CD14-positive monocyte (primary cell): ENCODE measurements at regions not wholly inside any gene's neighbourhood (a gene's known extent, or its start where the extent isn't known, plus 50 kb on each side); places are given as distances from the start of the nearest gene placed in this dataset.

Source experiments
- DNase-seq, 3 donors: peaks; one replicate each; pipeline ENCODE4 v3.0.0-alpha.2; 2011 to 2022
- H2AFZ ChIP-seq: 2 replicates; pipeline ENCODE4 v1.6.0; 2012; ENCODE audit warnings: mild to moderate bottlenecking, low read depth, low read length, inconsistent platforms; ENCODE audit not compliant: insufficient read depth, poor library complexity, severe bottlenecking
- H3K27ac ChIP-seq, 2 donors: 1 replicate in 1 of 2; 2 replicates in 1 of 2; pipeline ENCODE4 v1.5.1; 2012 to 2013; ENCODE audit warnings: low read length in 2 of 2, control low read depth in 1 of 2, inconsistent platforms in 1 of 2, low read depth in 1 of 2, mild to moderate bottlenecking in 1 of 2
- H3K27me3 ChIP-seq, 2 donors: one replicate each; pipeline versions ENCODE4 v1.6.0 to v1.6.1; 2011 to 2013; ENCODE audit warnings: low read length in 2 of 2; ENCODE audit not compliant: control insufficient read depth in 2 of 2, insufficient read depth in 2 of 2
- H3K36me3 ChIP-seq, 2 donors: replicated peaks in 1 of 2; 1 replicate in 1 of 2; 2 replicates in 1 of 2; pipeline versions ENCODE4 v1.5.1 to v1.6.1; 2012 to 2013; ENCODE audit warnings: low read length in 2 of 2, control low read depth in 1 of 2, inconsistent platforms in 1 of 2, mild to moderate bottlenecking in 1 of 2; ENCODE audit not compliant: insufficient read depth in 2 of 2, control insufficient read depth in 1 of 2
- H3K4me1 ChIP-seq, 2 donors: 1 replicate in 1 of 2; 2 replicates in 1 of 2; pipeline versions ENCODE4 v1.5.1 to v1.6.1; 2012 to 2013; ENCODE audit warnings: low read length in 2 of 2, control low read depth in 1 of 2, inconsistent platforms in 1 of 2, mild to moderate bottlenecking in 1 of 2, moderate library complexity in 1 of 2; ENCODE audit not compliant: insufficient read depth in 2 of 2, control insufficient read depth in 1 of 2
- H3K4me2 ChIP-seq: replicated peaks from 2 replicates; pipeline ENCODE3; 2012; ENCODE audit warnings: low read length, moderate library complexity, mild to moderate bottlenecking; ENCODE audit not compliant: poor library complexity, severe bottlenecking; ENCODE audit errors: extremely low read depth
- H3K4me3 ChIP-seq, 3 experiments: fragments of 200-600 bp in 1 of 3; sonication (generic) in 1 of 3; replicated peaks in 1 of 3; 1 replicate in 2 of 3; 2 replicates in 1 of 3; pipeline ENCODE4 v1.5.1; 2011 to 2013; ENCODE audit warnings: low read length in 3 of 3, mild to moderate bottlenecking in 3 of 3, control low read depth in 2 of 3, low read depth in 2 of 3, inconsistent platforms in 1 of 3, moderate library complexity in 1 of 3
- H3K79me2 ChIP-seq: 2 replicates; pipeline ENCODE4 v1.6.0; 2012; ENCODE audit warnings: mild to moderate bottlenecking, control low read depth, inconsistent platforms, low read length, moderate library complexity; ENCODE audit not compliant: insufficient read depth
- H3K9ac ChIP-seq: 2 replicates; pipeline ENCODE4 v1.6.0; 2017; ENCODE audit warnings: low read length, mild to moderate bottlenecking; ENCODE audit not compliant: insufficient read depth, poor library complexity, severe bottlenecking
- H3K9me3 ChIP-seq, 2 donors: replicated peaks in 1 of 2; 1 replicate in 1 of 2; 2 replicates in 1 of 2; pipeline versions ENCODE4 v1.5.1 to v1.6.1; 2012 to 2013; ENCODE audit warnings: low read length in 2 of 2, control low read depth in 1 of 2; ENCODE audit not compliant: control insufficient read depth in 1 of 2, insufficient read depth in 1 of 2
- H4K20me1 ChIP-seq: 2 replicates; pipeline ENCODE4 v1.6.0; 2012; ENCODE audit warnings: mild to moderate bottlenecking, low read length, control low read depth, moderate library complexity; ENCODE audit not compliant: insufficient read depth
- H3K27ac Mint-ChIP-seq, 7 donors: one replicate each; pipeline ENCODE4 v1.8.0; 2020; ENCODE audit warnings: mild to moderate bottlenecking in 7 of 7, mixed read lengths in 7 of 7, moderate library complexity in 6 of 7, inconsistent platforms in 2 of 7
- H3K27me3 Mint-ChIP-seq, 3 donors: one replicate each; pipeline ENCODE4 v1.8.0; 2021 to 2022; ENCODE audit warnings: low read depth in 3 of 3, mild to moderate bottlenecking in 3 of 3, mixed read lengths in 3 of 3, moderate library complexity in 3 of 3, inconsistent platforms in 1 of 3
- H3K36me3 Mint-ChIP-seq, 2 donors: one replicate each; pipeline ENCODE4 v1.8.0; 2020; ENCODE audit warnings: mixed read lengths in 2 of 2, inconsistent platforms in 1 of 2, mild to moderate bottlenecking in 1 of 2
- H3K4me1 Mint-ChIP-seq: one replicate; pipeline ENCODE4 v1.8.0; 2020; ENCODE audit warnings: mild to moderate bottlenecking, mixed read lengths
- H3K4me3 Mint-ChIP-seq, 2 donors: one replicate each; pipeline ENCODE4 v1.8.0; 2020; ENCODE audit warnings: mild to moderate bottlenecking in 2 of 2, mixed read lengths in 2 of 2, moderate library complexity in 1 of 2
- H3K9me3 Mint-ChIP-seq, 7 donors: one replicate each; pipeline ENCODE4 v1.8.0; 2020 to 2022; ENCODE audit warnings: mixed read lengths in 7 of 7, mild to moderate bottlenecking in 6 of 7, moderate library complexity in 6 of 7, inconsistent platforms in 2 of 7
- CTCF ChIP-seq: fragments of 200-600 bp; IDR thresholded peaks from one replicate; pipeline ENCODE4 v1.8.0; 2022; ENCODE audit warnings: antibody characterized with exemption, mild to moderate bottlenecking
- WGBS: methylation state at CpG from one replicate; pipeline ENCODE4 v1.1.5; 2013; ENCODE audit warnings: missing lambda C conversion rate; ENCODE audit not compliant: insufficient coverage; 5-methylcytosine and 5-hydroxymethylcytosine counted together
- intact Hi-C, 2 donors: fragments of 100-400 bp; cut with micrococcal nuclease; formaldehyde crosslinking; loops; one replicate each; pipeline versions ENCODE4 v1.15.0 to v1.15.1; 2023

GRCh38 chr15:61403884-61404283 lies 174.8 kb upstream of the RORA start:
- no peaks in the 10 kb centered on the region for H3K79me2 ChIP-seq
- H3K36me3 ChIP-seq = no peaks in the 10 kb centered on the region
- Mint-ChIP-seq H3K9me3 (peaks cover 5 to 13% (median 10%) of the 10 kb centered on the region in 7 donors), H3K27ac (no peak overlapping the region), H3K36me3 (no peaks in the 10 kb centered on the region), H3K4me3 (no peak overlapping the region), H3K4me1 (no peaks in the 10 kb centered on the region), H3K27me3 (peaks cover 2 to 6% (median 5%) of the 10 kb centered on the region in 3 donors)
- no peak overlapping the region for H3K4me3 ChIP-seq
- no peaks in the 10 kb centered on the region for H3K27me3 ChIP-seq
- H3K27ac ChIP-seq = no peak overlapping the region
- no peak for DNase-seq
- peaks cover 12 to 14% of the 10 kb centered on the region in 2 donors for H3K9me3 ChIP-seq
- intact Hi-C loops = no loop called here
- H4K20me1 ChIP-seq = no peaks in the 10 kb centered on the region
- H3K4me2 ChIP-seq = no peak overlapping the region
- H3K4me1 ChIP-seq = no peaks in the 10 kb centered on the region
- TF ChIP-seq CTCF = no peak
- H3K9ac ChIP-seq = no peak overlapping the region
- no peak overlapping the region for H2AFZ ChIP-seq
- WGBS = 100% methylated on average over 3 of the region's 6 CpGs

GRCh38 chr15:61401903-61402698 lies 173.0 kb upstream of the RORA start:
- Histone ChIP-seq H3K4me1 (no peaks in the 10 kb centered on the region), H4K20me1 (no peaks in the 10 kb centered on the region), H3K4me2 (no peak overlapping the region), H3K79me2 (no peaks in the 10 kb centered on the region), H3K4me3 (no peak overlapping the region), H2AFZ (no peak overlapping the region), H3K9ac (no peak overlapping the region), H3K27me3 (no peaks in the 10 kb centered on the region), H3K9me3 (peaks cover 18 to 21% of the 10 kb centered on the region in 2 donors), H3K27ac (no peak overlapping the region), H3K36me3 (no peaks in the 10 kb centered on the region)
- TF ChIP-seq CTCF = no peak
- peaks cover 11 to 25% (median 17%) of the 10 kb centered on the region in 7 donors for H3K9me3 Mint-ChIP-seq
- H3K36me3 Mint-ChIP-seq = no peaks in the 10 kb centered on the region
- H3K4me1 Mint-ChIP-seq = no peaks in the 10 kb centered on the region
- no peak for DNase-seq
- intact Hi-C loops = no loop called here
- H3K27me3 Mint-ChIP-seq = peaks cover 0 to 5% (median 2%) of the 10 kb centered on the region in 3 donors
- 84% methylated on average over 4 of the region's 6 CpGs for whole genome bisulfite sequencing
- H3K4me3 Mint-ChIP-seq = no peak overlapping the region
- H3K27ac Mint-ChIP-seq = no peak overlapping the region
